Activated naive CD8-positive, alpha-beta T cell (primary cell): ENCODE measurements at regions not wholly inside any gene's neighbourhood (a gene's known extent, or its start where the extent isn't known, plus 50 kb on each side); places are given as distances from the start of the nearest gene placed in this dataset.
"Not testable (repeated sequence)": the region's sequence is repeated elsewhere in the genome, so short reads cannot be mapped to it uniquely, and the experiment has no call there.

Experiments used
- H3K27ac Mint-ChIP-seq: one replicate; pipeline ENCODE4 v1.8.0; 2021; ENCODE audit warnings: mixed read lengths
- H3K27me3 Mint-ChIP-seq: one replicate; pipeline ENCODE4 v1.8.0; 2021; ENCODE audit warnings: mixed read lengths
- H3K36me3 Mint-ChIP-seq: one replicate; pipeline ENCODE4 v1.8.0; 2021; ENCODE audit warnings: mixed read lengths
- H3K4me1 Mint-ChIP-seq: one replicate; pipeline ENCODE4 v1.8.0; 2021; ENCODE audit warnings: low read depth, mixed read lengths
- H3K4me3 Mint-ChIP-seq: one replicate; pipeline ENCODE4 v1.8.0; 2021; ENCODE audit warnings: mild to moderate bottlenecking, mixed read lengths
- H3K9me3 Mint-ChIP-seq: one replicate; pipeline ENCODE4 v1.8.0; 2021; ENCODE audit warnings: low read depth, mixed read lengths

- Mint-ChIP-seq H3K36me3 (peaks cover 3% of the 10 kb centered on the region), H3K27ac (no peak overlapping the region), H3K9me3 (no peaks in the 10 kb centered on the region), H3K27me3 (peaks cover 6% of the 10 kb centered on the region), H3K4me3 (no peak overlapping the region), H3K4me1 (no peaks in the 10 kb centered on the region)
Observed at GRCh38 chr1:229710746-229711145, 84.7 kb downstream of the URB2 start.

- Mint-ChIP-seq H3K4me3 (no peak overlapping the region), H3K9me3 (no peaks in the 10 kb centered on the region), H3K27ac (no peak overlapping the region), H3K27me3 (peaks cover 4% of the 10 kb centered on the region), H3K36me3 (no peaks in the 10 kb centered on the region), H3K4me1 (no peaks in the 10 kb centered on the region)
Observed at GRCh38 chr1:229714306-229714705, 88.3 kb downstream of the URB2 start.

- H3K4me3 Mint-ChIP-seq = no peak overlapping the region
- H3K4me1 Mint-ChIP-seq = no peaks in the 10 kb centered on the region
- peaks cover 4% of the 10 kb centered on the region for H3K27me3 Mint-ChIP-seq
- H3K9me3 Mint-ChIP-seq = peaks cover 3% of the 10 kb centered on the region
- H3K27ac Mint-ChIP-seq = no peak overlapping the region
- H3K36me3 Mint-ChIP-seq = peaks cover 2% of the 10 kb centered on the region
Observed at GRCh38 chr1:229714964-229715603, 89.0 kb downstream of the URB2 start.

- peaks cover 2% of the 10 kb centered on the region for H3K36me3 Mint-ChIP-seq
- no peaks in the 10 kb centered on the region for H3K4me1 Mint-ChIP-seq
- H3K4me3 Mint-ChIP-seq = no peak overlapping the region
- H3K9me3 Mint-ChIP-seq = peaks cover 3% of the 10 kb centered on the region
- H3K27ac Mint-ChIP-seq = no peak overlapping the region
- H3K27me3 Mint-ChIP-seq = no peaks in the 10 kb centered on the region
Observed at GRCh38 chr1:229716069-229716468, 90.0 kb downstream of the URB2 start.

DNA sequence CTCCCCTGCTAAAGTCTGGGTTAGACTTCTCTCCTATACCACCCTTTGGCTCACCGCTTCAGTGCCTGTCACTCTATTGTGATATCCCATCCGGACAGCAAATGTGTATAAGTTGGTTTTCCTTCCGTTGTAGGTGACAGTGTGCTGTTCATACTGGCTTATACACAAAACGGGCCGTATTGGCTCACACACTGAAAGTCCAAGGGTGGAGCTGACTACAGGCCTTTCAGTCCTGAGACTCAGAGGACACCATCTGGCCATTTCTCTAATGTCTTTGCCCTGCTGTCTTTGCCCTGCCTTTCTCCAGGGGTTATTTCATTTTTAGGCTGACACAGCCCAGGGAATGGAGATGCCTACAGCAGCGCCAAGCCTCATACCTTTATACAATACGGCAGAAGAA is 90.7 kb downstream of the URB2 start:
- H3K27ac Mint-ChIP-seq = no peak overlapping the region
- peaks cover 2% of the 10 kb centered on the region for H3K36me3 Mint-ChIP-seq
- H3K4me1 Mint-ChIP-seq = no peaks in the 10 kb centered on the region
- H3K4me3 Mint-ChIP-seq = no peak overlapping the region
- H3K27me3 Mint-ChIP-seq = no peaks in the 10 kb centered on the region
- H3K9me3 Mint-ChIP-seq = peaks cover 3% of the 10 kb centered on the region

DNA sequence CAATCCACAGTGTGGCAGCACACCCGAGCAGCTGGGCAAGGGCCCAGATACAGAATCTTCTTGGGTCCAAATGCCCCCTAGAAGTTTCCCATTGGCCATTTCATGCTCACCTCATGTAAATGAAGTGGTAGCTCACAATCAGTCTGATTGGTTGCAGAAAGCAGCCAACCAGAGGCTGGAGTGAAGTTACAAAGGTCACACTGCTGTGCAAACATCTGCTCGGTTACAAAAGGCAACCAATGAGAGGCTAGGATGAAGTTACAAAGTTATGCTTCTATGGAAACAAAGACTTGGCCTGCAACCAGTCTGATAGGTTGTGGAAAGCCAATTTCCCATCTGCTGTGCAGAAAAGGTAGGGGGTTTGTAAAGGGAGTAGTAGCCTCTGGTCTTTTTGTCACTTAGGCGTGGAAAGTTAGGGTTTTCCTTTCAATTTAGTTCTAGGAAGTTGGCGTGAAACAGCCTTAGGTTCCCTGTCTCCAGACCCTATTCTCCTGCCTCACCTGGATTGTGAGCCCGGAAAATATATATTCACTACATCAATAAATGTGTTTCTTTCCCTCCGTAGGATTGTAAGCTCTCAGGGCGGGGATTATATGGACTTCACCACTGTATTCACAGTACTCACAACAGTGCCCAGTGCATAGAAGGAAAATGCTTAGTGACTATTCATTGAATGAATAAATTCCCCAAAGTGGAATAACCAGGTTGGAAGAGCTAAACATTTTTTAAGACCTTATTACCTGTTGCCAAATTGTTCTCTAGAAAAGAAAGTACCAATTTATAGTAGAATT is 91.9 kb downstream of the URB2 start:
- Mint-ChIP-seq H3K36me3 (peaks cover 2% of the 10 kb centered on the region), H3K4me3 (no peak overlapping the region), H3K4me1 (no peaks in the 10 kb centered on the region), H3K27me3 (no peaks in the 10 kb centered on the region), H3K9me3 (peaks cover 3% of the 10 kb centered on the region), H3K27ac (no peak overlapping the region)

- Mint-ChIP-seq H3K36me3 (no peaks in the 10 kb centered on the region), H3K4me1 (no peaks in the 10 kb centered on the region), H3K27ac (no peak overlapping the region), H3K9me3 (no peaks in the 10 kb centered on the region), H3K4me3 (no peak overlapping the region), H3K27me3 (peaks cover under 1% of the 10 kb centered on the region)
Observed at GRCh38 chr1:229726061-229726460, 100.0 kb downstream of the URB2 start.

DNA sequence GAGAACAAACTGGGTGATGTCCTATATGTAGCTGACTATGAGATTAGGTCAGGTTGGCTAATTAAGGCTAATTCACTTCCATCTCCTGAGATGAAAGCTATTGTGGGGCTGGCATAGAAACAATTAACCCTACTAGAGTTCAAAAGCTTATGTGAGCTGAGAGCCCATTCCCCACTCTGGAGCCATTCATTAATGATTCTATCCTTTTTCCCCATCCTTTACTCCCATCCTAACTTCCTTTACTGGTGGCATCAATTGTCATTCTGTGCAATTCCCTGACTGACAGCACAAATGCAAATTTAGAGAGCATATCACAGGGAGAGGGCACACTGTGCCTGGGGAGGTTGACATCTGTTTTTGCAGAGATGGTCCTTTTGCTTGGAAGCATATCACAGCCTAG is 103.9 kb downstream of the URB2 start:
- no peaks in the 10 kb centered on the region for H3K36me3 Mint-ChIP-seq
- peaks cover 3% of the 10 kb centered on the region for H3K27me3 Mint-ChIP-seq

DNA sequence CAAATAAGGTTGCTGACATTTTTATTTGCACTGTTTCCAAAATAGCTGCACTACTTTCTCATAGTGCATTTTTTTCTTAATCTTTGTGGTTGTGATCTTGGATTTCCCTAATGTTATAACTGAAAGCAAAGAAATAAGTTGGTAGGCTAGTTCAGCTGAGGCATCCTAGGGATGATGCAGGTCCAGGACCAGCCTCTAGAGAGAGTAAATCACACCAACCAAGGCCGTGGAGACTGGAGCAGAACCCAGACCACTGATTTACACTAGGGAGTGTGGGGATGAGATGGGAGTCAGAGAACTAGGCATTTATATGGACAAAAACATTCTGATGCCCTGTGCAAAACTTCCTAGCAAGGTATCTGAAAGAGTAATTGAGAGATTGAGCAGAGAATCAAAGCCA is 104.5 kb downstream of the URB2 start:
- H3K9me3 Mint-ChIP-seq = no peaks in the 10 kb centered on the region

More for the DNA sequence above, 103.9 kb downstream of the URB2 start:
- H3K27ac Mint-ChIP-seq = no peak overlapping the region
- H3K9me3 Mint-ChIP-seq = no peaks in the 10 kb centered on the region
- no peak overlapping the region for H3K4me3 Mint-ChIP-seq
- no peaks in the 10 kb centered on the region for H3K4me1 Mint-ChIP-seq

GRCh38 chr1:229732061-229732460 is 106.0 kb downstream of the URB2 start:
- H3K9me3 Mint-ChIP-seq = peaks cover 3% of the 10 kb centered on the region
- H3K36me3 Mint-ChIP-seq = peaks cover 5% of the 10 kb centered on the region
- H3K27me3 Mint-ChIP-seq = peaks cover 3% of the 10 kb centered on the region
- H3K27ac Mint-ChIP-seq = no peak overlapping the region
- H3K4me3 Mint-ChIP-seq = no peak overlapping the region
- no peaks in the 10 kb centered on the region for H3K4me1 Mint-ChIP-seq

More for the DNA sequence above, 104.5 kb downstream of the URB2 start:
- Mint-ChIP-seq H3K4me3 (no peak overlapping the region), H3K27me3 (peaks cover 3% of the 10 kb centered on the region), H3K4me1 (no peaks in the 10 kb centered on the region), H3K36me3 (no peaks in the 10 kb centered on the region), H3K27ac (no peak overlapping the region)

GRCh38 chr1:229736376-229736775 is 110.3 kb downstream of the URB2 start:
- peaks cover 9% of the 10 kb centered on the region for H3K9me3 Mint-ChIP-seq
- peaks cover 12% of the 10 kb centered on the region for H3K36me3 Mint-ChIP-seq
- no peak overlapping the region for H3K4me3 Mint-ChIP-seq
- H3K27ac Mint-ChIP-seq = no peak overlapping the region
- H3K4me1 Mint-ChIP-seq = peaks cover 7% of the 10 kb centered on the region
- H3K27me3 Mint-ChIP-seq = no peaks in the 10 kb centered on the region

DNA sequence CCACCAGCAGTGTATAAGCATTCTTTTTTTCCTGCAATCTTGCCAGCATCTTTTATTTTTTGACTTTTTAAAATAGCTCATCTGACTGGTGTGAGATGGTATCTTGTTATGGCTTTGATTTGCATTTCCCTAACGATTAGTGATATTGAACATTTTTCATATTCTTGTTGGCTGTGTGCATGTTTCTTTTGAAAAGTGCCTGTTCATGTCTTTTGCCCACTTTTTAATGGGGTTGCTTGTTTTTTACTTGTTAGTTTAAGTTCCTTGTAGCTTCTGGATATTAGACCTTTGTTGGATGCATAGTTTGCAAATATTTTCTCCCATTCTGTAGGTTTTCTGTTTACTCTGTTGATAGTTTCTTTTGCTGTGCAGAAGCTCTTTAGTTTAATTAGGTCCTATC is 116.6 kb downstream of the URB2 start:
- H3K4me3 Mint-ChIP-seq, H3K27ac Mint-ChIP-seq, H3K36me3 Mint-ChIP-seq, H3K4me1 Mint-ChIP-seq, H3K27me3 Mint-ChIP-seq: not testable (repeated sequence)
- peaks cover 20% of the 10 kb centered on the region for H3K9me3 Mint-ChIP-seq

GRCh38 chr1:229749992-229750391 is 123.9 kb downstream of the URB2 start:
- Mint-ChIP-seq H3K4me3 (no peak overlapping the region), H3K27ac (no peak overlapping the region), H3K9me3 (no peaks in the 10 kb centered on the region), H3K4me1 (peaks cover 14% of the 10 kb centered on the region), H3K36me3 (peaks cover 4% of the 10 kb centered on the region), H3K27me3 (peaks cover 9% of the 10 kb centered on the region)

GRCh38 chr1:229751610-229752009 is 125.6 kb downstream of the URB2 start:
- no peak overlapping the region for H3K27ac Mint-ChIP-seq
- peaks cover 14% of the 10 kb centered on the region for H3K4me1 Mint-ChIP-seq
- H3K9me3 Mint-ChIP-seq = no peaks in the 10 kb centered on the region
- H3K27me3 Mint-ChIP-seq = peaks cover 5% of the 10 kb centered on the region
- H3K36me3 Mint-ChIP-seq = peaks cover 4% of the 10 kb centered on the region
- H3K4me3 Mint-ChIP-seq = no peak overlapping the region

DNA sequence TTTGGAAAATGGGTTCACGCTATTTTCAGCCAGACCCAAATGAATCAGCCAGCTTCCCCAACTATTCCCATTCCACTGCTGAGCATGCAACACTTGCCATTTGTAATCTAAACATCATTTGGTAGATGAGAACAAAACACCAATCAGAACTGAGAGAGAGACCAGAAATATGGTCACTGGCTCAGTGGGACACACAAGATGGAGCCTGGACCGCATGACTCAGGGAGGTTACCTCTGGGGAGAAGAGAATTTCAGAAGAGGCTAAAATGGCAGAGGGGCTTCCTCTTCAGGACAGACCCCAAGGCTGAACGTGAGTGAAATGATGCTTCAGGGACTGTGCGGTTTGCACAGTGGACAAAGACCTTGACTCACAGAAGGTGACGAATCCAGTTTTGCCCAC is 126.6 kb downstream of the URB2 start:
- no peak overlapping the region for H3K27ac Mint-ChIP-seq
- H3K4me3 Mint-ChIP-seq = no peak overlapping the region
- H3K36me3 Mint-ChIP-seq = peaks cover 4% of the 10 kb centered on the region
- H3K9me3 Mint-ChIP-seq = no peaks in the 10 kb centered on the region
- H3K27me3 Mint-ChIP-seq = peaks cover 3% of the 10 kb centered on the region
- peaks cover 14% of the 10 kb centered on the region for H3K4me1 Mint-ChIP-seq
